ENCODE measurements at regions not wholly inside any gene's neighbourhood (a gene's known extent, or its start where the extent isn't known, plus 50 kb on each side); places are given as distances from the start of the nearest gene placed in this dataset.

DNA sequence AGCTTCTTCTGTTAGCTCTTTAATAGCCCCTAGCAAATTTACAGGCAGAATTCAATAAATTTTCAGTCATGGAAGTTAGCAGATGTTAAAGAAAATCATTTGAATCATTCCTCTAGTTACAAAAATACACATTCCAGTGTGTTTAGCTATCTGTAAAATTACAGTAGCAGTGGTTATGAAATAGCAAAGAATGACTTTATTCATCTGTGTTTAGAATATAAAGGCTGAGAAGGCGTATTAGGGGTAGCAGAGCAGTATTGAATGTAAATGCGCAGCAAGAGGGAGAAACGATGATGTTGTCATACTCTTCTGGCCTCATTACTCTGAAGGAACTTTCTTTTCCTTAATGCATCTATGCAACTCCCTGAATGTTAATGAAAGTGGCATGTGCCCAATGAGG, 106.2 kb upstream of the CYYR1 start:
- ATAC-seq (no peak), DNase-seq (no peak)
- intact Hi-C loops (cut with DNase I, micrococcal nuclease), result no loop called here

DNA sequence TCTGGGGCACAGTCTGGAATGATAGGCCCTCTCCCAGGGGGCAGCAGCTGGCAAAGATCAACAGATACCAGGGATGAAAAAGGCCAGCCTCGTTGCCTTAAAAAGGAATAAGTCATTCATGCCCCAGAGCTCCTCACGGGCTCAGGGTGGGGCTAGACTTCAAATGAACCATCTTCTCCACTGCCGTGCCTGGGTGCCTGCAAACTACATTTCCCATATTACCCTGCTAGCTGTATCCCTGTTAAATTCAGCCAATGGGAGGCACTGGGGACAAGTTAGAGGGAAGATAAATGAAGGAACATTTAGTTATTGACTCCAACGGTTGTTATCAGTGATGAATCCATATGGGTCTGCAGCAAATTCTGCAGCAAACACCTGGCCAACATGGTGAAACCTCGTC, 101.2 kb upstream of the CYYR1 start:
- ATAC-seq, result no peak
- no peak for DNase-seq
- intact Hi-C loops (cut with DNase I, micrococcal nuclease), result no loop called here

DNA sequence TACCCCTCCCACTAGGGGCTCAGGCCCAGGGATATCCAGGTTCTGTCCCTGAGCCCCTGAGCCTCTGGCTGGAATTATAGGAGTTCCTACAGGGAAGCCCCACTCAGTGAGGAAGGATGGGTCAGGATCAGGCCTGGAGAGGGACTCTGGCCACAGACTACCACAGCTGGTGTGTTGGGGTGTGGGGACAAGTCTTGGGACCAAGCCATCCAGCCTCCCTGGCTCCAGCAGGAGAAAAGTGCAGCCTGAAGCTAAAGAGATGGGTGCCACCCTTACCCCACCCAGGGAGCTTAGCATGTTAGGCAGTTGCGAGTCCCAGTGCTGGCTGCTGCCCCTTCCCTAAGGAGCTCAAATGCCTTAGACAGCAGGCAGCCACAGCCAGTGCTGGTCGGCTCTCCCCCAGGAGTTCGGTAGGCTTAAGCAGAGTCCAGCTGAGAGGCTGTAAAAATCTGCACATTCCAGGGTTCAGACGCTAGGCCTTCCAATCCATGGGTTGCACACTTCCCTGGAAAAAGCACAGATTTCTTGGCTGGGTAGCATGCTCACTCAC, 96.2 kb upstream of the CYYR1 start:
- ATAC-seq (no peak), DNase-seq (no peak)
- intact Hi-C loops (cut with DNase I, micrococcal nuclease), result no loop called here

DNA sequence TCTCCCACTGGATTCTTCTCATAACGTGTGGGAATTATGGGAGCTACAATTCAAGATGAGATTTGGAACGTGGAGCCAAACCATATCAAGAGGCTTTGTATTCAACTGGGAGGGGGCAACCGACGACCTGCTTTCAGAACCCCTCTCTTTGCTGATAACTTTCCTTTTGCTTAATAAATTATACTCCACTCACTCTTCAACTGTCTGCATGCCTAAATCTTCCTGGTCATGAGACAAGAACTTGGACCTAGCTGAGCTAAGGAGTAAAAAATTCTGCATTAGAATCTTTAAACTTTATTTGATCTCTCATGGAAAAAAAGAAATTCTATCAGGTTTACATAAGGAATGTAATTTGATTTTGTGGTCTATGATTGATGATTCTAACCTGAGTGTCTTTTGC, 86.7 kb upstream of the CYYR1 start:
- intact Hi-C loops (cut with DNase I, micrococcal nuclease), result no loop called here
- DNase-seq, result no peak

DNA sequence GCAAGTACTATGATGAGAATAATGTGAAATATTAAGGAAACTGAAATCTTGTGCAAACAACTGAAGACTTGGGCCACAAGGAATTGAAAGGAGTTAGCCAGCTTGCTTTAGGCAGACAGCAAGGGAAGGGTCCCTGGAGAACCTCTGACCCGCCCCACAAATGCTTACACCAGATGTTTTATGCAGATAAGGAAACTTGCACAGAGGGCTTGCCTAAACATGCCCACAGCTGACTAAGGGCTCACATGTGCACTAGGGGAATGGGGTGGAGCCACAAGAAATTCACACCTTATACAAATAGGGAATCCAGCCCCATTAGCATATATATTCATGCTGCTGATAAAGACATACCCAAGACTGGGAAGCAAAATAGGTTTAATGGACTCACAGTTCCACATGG, 86.1 kb upstream of the CYYR1 start:
- DNase-seq (no peak), ATAC-seq (no peak)
- intact Hi-C loops (cut with DNase I, micrococcal nuclease), result no loop called here

More for the DNA sequence above, 86.7 kb upstream of the CYYR1 start:
- no peak for ATAC-seq

DNA sequence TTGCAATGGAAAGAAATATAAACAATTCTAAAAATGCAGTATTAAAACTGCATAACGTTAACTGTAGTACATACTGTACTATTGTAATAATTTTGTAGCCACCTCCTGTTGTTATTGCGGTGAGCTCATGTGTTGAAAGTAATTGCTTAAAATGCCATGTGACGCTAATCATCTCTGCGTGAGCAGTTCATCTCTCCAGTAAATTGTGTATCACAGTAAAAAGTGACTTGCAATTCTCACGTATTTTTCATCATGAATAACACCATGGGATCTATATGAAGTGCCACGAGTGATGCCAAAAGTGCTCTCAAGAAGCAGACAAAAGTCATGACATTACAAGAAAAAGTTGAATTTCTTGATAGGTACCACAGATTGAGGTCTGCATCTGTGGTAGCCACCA, 82.4 kb upstream of the CYYR1 start:
- intact Hi-C loops (cut with DNase I, micrococcal nuclease), result no loop called here
- ATAC-seq (no peak), DNase-seq (no peak)

DNA sequence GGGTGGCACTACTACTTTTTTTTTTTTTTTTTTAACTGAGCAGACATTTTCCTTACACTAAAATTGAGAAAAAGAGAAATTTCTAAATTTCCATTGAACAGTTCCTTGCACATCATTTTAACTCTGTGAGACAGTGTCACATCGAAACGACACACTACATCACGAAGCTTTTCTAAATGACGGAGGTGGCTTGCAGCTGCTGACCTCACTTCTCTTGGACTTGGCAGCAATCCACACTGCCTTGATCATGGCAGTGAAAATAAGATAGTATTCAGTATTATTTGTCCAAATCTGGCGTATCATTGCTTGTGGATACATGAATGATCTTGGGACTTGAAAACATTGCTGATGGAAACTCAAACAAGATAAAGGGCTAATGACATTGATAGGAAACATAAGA, 80.3 kb upstream of the CYYR1 start:
- DNase-seq (no peak), ATAC-seq (no peak)
- intact Hi-C loops (cut with DNase I, micrococcal nuclease), result no loop called here

DNA sequence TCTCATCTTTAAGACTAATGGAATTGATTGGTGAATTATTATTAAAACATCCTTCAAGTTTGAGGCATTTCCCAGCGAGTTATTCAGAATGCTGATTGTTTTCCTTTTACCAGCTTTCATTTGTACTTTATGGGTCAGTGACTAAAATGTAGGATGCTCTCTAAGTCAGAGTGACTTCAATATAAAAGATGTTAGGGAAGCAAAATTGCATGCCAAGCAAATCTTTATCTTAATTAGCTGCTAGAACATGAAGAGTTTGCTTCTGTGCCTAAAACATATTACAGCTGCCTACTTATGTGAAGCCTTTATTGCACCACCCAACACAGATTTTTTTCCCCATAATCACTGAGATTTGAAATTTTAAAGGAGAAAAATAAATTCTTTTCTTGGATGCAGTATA, 79.8 kb upstream of the CYYR1 start:
- DNase-seq (no peak), ATAC-seq (no peak)
- intact Hi-C loops (cut with DNase I, micrococcal nuclease), result no loop called here

DNA sequence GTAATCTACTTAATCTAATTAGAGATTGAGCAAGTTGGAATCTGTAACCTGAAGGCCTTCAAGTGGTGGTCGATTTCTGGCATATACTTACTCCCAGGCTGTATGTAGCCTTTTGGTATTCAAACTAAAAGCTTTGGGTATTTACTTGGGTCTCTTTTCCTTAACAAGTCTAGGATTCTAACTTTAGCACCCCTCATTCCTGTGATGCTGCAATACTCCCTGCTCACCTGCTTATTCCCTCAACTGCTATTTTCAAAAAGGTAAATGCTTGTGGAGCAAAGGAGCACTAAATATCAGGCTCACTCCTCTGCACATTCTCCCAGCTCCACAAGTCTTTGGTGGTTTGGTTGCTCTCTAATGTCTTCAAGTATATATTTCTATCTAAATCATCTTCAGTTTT, 68.0 kb upstream of the CYYR1 start:
- DNase-seq (no peak), ATAC-seq (no peak)
- intact Hi-C loops (cut with DNase I, micrococcal nuclease), result no loop called here

DNA sequence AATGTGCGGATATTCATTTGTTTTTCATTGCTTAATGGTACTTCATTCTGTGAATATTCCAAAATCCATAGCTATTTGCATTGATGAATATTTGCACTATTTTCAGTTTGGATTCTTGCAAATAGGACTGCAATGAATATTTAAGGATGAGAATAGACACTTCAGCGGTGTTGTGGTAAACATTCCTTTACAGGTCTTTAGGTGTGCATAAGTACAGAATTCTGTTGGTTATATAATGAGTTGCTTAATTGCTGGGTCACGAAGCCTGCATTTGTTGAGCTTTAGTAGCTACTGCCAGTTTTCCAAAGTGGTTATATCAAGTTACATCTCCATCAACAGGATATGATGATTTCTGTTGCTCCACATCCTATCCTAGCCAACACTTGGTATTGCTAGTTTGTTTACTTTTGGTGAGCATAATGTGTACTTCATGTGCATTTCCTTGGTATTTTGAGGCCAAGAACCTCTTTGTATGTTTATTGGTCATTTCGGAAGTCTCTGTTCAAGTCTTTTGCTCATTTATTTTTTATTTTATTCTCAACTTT, 64.2 kb upstream of the CYYR1 start:
- DNase-seq (no peak), ATAC-seq (no peak)
- intact Hi-C loops (cut with DNase I, micrococcal nuclease), result no loop called here

DNA sequence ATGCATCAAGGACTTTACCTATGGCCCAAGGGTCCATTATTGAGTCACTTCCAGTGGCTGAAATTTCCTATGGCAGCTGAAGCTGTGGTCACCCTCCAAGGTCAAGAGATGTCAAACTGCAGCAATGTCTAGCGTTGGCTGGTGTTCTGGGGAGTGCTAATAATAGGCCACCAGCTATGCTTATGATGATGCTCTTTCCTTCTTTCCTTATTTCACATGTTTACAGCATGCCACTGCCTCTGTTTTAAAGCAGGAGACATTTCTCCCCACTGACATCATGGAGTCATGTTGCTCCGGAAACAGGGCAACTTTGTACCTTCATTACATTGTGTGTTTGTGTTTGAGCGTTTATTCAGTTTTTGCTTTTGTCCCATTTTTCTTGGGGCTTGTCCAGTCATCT, 62.6 kb upstream of the CYYR1 start:
- no peak for DNase-seq
- no peak for ATAC-seq
- intact Hi-C loops (cut with DNase I, micrococcal nuclease), result no loop called here

DNA sequence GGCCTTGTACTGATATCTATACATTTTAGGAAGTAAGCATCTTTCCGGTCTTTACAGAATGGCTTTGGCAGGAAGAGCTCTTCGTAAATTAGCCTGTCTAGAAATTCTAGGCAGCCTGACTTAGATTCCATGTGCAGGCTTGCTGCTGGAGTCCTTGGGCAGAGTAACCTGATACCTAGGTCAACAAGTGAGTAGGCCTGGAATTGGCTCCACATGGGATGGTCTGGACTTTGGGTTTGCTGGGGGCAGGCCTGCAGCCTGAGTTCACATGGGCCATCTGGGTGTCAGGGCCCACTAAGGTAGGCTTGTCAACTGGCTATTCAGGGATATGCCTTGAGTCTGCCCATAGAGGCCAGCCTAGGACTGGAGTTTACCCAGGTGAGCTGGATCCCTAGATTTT, 59.6 kb upstream of the CYYR1 start:
- ATAC-seq (no peak), DNase-seq (no peak)
- intact Hi-C loops (cut with DNase I, micrococcal nuclease), result no loop called here

DNA sequence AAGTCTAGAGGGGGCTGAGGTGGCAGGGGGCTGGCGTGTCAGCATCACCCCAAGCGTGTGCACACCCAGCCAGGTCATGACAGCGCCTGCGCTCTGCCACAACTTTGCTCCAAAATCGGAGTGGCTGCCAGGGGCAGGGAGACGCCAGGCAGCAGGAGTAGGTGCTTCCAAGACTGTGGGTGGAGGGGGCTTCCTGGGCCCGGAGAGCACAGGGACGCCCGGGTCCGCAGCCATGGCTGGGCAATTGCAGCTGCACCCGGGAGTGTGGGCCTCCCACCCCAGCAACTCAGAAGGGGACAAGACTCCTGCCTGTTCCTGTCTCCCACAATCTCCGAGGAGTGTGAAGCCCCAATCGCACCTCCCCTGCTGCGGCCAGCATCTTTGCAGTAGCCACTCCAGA, 53.1 kb upstream of the CYYR1 start:
- ATAC-seq (no peak), DNase-seq (no peak)
- intact Hi-C loops (cut with DNase I, micrococcal nuclease), result no loop called here

DNA sequence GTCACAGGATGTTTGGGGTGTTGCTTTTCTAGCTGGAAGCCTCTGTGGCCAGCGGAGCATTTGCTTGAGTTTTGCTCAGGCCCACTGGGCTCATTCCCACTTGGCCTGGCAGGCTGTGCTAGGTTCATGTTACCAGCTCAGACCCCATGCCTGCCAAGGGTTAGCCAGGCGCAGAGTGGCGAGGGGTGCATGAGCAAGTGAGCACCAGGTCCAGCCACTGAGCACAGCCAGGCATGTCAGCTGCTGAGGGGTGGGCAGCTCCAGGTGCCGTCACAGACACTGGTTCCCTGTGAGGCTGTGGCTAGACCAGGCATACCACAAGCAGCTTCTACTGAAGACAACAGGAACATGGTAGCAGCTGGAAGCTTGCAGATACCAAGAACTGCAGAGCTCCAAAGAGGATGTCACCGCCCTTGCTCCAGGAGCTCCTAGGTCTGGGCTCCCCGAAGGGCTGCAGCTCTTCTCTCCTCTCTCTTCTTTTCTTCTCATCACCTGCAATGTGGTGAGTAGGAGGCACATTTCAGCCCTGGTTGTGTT, 52.0 kb upstream of the CYYR1 start:
- intact Hi-C loops (cut with DNase I, micrococcal nuclease), result no loop called here
- no peak for DNase-seq
- ATAC-seq, result no peak
